Embryonic facial prominence (tissue), 1 donor: ENCODE measurements at regions not wholly inside any gene's neighbourhood (a gene's known extent, or its start where the extent isn't known, plus 50 kb on each side); places are given as distances from the start of the nearest gene placed in this dataset.

ENCODE experiments used
- DNase-seq: peaks from one replicate; pipeline ENCODE4 v3.0.0-alpha.2; 2016; ENCODE audit errors: extremely low spot score

DNA sequence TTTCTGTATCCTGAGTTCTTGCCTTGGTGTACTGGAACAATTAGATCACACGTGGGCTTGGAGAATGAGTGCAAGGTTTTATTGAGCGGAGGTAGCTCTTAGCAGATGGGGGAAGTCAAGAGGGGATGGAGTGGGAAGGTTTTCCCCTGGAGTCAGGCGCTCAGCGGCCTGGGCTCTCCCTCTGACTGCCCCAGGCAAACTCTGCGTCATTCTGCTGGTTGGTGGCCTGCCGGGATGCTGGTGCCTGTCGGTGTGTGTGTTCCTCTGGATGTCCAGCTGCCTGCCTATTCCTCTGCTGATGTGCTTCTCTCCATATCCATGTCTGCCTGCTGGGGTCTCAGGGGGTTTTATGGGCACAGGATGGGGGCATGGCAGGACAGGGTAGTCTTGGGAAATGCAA lies 111.0 kb downstream of the TRIB2 start:
- DNase-seq: no peak

DNA sequence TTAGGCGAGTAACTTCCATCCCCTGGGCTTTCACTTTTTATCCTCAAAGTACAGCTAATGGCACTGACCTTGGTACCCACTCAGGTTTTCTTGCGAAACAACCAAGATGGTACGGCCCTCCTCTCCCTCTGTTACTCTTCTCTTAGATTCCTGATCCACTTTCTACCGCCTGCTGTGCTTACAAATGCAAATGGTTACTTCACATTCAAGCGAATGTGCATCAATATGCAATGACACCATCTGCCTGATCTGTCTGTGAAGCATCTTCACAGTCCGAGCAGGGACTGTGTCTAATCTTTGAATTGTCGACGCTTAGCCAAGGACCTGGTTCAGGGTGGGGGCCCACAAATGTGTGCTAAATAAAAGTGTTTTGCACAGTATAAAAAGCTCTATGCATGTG lies 112.2 kb downstream of the TRIB2 start:
- DNase-seq: no peak

DNA sequence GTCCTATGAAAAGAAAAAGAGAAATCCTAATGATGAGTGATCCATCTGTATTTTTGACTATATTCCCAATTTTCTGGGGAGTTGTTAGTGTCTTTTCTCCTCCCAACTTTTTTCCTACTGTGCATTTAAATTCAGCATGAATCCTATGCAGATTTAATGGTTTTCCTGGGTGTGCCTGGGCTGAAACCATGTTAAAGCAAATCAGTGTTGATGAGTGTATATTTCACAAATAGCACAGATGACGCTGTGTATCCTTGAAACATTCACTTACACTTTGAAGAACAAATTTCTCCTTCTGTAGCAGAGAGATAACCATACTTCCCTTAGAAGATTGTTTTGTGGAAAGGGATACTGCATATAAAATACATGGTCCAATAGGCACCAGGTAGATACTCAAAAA lies 114.3 kb downstream of the TRIB2 start:
- DNase-seq: no peak

DNA sequence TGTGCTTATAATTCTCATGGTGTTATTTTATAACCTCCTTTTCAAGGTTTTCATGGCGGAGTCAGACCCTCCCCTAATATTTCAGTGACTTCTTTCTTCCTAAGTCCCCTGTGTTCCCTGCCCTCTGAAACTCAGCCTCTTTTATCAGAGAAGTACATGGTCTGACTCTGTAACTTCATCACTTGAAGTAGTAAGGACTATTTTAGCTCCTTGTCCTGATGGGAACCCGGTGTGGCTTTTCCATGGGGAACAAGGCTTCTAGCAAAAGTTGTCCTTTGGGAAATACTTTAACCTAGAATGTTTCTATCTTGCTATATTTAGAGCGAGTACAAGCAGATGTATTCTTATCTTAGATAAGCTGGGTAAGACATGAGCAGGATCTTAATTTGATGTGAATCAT lies 117.5 kb downstream of the TRIB2 start:
- DNase-seq: no peak

GRCh38 chr2:12835733-12836132 lies 119.0 kb downstream of the TRIB2 start:
- no peak for DNase-seq

DNA sequence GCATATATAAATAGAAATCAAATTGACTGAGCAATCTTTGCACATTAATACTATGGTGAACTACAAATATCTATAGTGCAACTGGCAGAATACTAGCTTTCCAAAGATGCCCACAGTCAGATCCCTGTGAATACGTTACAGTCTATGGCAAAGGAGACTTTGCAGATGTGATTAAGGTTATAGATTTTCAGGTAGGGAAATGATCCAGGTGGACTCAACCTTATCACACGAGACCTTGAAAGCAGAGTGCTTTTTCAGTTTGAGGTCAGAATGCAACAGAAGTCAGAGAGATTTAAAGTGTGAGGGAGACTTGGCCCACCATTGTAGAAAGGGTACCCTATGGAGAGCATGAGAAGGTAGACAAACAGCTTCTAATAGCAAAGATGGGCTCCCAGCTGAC lies 122.6 kb downstream of the TRIB2 start:
- DNase-seq: no peak

GRCh38 chr2:12841021-12841420 lies 124.3 kb downstream of the TRIB2 start:
- DNase-seq: no peak

DNA sequence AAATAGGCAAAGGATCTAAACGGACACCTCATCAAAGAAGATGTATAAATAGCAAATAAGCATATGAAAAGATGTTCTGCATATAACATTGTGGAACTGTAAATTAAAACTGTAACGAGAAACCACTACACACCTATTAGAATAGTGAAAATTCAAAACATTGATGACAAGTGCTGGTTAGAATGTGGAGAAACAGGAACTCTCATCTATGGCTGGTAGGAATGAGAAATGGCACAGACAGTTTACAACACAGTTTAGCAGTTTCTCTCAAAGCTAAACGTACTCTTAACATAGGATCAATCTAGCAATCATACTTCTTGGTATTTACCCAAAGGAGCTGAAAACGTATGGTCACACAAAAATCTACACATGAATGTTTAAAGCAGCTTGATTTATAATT lies 126.2 kb downstream of the TRIB2 start:
- no peak for DNase-seq

GRCh38 chr2:12844511-12844910 lies 127.8 kb downstream of the TRIB2 start:
- no peak for DNase-seq

DNA sequence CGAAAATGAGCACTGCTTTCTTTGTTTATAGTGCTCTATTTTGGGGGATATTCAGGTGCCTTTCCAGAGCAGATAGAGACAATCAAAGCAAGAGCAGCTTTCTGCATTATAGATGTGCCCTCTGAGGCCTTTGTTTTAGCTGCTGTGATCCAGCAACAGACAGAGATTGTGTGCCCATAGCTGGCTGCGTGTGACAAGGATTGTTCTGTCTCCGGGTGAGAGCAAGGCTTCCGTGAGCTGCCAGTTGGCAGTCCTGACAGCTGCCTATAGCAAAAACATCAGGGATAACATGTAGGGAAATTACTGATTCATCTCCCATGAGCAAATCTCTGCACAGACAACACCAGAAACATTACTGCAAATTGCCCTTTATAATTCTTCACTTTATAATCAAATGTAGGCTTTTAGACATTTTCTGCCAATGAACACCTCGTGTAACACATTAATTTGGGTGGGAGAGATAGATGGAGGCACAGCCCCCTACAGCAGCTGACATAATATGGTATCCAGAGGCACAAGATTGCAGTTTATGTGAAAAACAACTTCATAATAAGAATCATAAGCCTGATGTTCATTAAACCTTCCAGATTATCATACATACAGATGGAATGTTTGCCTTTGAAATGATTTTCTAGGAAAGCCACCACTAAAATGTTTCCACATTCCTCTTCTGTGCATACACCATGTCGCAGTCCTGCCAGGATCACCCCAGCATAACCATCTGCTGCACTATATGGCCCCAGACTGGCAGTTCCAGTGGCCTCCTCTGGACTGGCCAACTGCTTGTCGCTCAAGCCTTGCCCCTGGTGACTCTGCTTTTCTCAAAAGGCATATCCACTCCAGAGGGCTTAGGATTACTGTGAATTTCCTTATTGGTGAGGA lies 131.2 kb downstream of the TRIB2 start:
- no peak for DNase-seq

DNA sequence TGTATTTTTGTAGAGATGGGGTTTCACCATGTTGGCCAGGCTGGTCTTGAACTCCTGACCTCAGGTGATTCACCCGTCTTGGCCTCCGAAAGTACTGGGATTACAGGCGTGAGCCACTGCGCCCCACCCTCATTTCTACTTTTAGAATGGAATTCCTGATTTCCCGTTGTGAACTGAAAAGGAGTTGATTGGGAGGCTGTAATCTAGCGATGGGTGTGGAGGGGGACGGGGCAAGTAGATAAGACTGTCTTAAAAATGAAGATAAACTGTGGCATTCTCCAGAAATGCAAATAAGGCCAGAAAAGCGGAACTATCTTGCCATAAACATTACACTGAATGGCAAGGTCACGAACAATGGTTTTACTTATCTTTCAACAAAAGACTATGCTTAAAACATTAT lies 135.4 kb downstream of the TRIB2 start:
- DNase-seq: no peak

DNA sequence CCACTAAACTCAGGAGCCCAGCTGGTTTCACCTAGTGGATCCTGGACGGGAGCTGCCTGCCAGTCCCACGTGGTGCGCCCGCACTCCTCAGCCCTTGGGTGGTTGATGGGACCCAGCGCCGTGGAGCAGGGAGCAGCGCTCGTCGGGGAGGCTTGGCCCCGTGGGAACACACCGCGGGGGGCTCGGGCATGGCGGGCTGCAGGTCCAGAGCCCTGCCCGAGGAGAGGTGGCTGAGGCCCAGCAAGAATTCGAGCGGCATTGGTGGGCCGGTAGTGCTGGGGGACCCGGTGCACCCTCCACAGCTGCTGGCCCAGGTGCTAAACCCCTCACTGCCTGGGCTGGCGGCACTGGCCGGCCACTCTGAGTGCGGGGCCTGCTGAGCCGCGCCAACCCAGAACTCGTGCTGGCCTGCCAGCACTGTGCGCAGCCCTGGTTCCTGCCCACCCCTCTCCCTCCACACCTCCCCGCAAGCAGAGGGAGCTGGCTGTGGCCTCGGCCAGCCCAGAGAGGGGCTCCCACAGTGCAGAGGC lies 137.3 kb downstream of the TRIB2 start:
- no peak for DNase-seq

GRCh38 chr2:12855508-12855907 lies 138.8 kb downstream of the TRIB2 start:
- no peak for DNase-seq

- DNase-seq: no peak
Observed at GRCh38 chr2:12856934-12857601, 140.3 kb downstream of the TRIB2 start.

- DNase-seq: no peak
Observed at GRCh38 chr2:12857891-12858290, 141.2 kb downstream of the TRIB2 start.

GRCh38 chr2:12858786-12859185 lies 142.1 kb downstream of the TRIB2 start:
- DNase-seq: no peak

- DNase-seq: no peak
Observed at GRCh38 chr2:12861344-12861930, 144.7 kb downstream of the TRIB2 start.

DNA sequence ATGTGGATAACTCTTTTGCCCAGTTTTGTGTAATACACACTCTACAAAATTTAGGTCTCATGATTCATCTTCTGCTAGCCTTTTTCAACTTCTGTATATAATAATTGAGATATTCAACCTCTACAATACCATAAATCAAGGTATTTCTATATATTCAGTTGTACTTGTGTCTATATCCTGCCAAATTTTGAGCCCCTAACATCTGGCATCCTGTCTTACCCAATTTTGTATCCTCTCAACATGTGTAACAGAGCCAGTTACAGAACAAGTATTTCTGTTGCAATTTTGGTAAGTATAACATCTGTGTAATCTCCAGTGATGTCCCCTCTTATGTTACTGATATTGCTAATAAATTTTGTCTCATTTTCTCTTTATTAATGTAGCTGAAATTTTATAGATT lies 145.8 kb downstream of the TRIB2 start:
- DNase-seq: no peak

DNA sequence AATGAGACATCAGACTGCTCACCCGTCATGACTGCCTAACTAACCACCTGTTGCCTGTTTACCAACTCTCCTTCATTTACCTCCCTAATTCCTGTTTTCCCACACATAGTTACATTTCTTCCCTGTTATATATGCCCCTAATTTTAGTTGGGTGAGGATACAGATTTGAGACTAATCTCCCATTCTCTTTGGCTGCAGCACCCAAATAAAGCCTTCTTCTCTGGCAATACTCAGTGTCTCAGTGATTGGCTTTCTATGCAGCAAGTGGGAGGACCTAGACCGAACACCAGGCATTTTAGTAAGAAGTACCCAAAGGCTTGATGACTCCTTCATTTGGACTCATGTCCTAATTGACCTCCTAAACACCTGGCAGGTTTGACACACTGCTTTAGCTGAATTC lies 147.2 kb downstream of the TRIB2 start:
- DNase-seq: no peak

DNA sequence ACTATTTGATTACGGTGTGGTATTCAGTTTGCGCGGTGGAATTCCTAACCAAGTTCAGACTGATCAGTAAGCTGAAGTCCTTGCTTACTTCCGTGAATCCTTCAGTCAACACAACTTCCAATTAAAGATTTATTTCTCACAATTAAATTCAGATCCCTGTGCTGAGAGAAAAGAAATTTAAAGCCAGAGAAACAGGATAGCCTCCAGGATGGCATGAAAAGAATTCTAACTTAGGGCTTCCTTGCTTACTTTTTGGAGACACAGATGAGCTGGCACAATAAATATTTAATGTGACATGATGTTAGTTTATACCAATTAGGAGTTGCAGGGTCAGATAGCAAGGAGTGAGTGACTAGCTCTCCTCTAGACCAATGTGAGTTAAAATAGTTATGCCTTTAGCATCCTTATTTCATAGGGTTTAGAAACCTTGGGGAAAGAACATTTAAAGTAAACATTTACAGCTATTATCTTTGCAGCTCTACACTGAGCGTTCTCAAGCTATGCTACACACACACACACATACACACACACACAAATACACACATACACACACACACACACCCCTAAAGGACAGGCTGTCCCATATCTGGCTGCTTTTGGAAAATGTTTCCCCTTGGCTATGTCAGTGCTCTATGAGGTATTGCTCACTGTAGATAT lies 151.0 kb downstream of the TRIB2 start:
- DNase-seq: no peak

DNA sequence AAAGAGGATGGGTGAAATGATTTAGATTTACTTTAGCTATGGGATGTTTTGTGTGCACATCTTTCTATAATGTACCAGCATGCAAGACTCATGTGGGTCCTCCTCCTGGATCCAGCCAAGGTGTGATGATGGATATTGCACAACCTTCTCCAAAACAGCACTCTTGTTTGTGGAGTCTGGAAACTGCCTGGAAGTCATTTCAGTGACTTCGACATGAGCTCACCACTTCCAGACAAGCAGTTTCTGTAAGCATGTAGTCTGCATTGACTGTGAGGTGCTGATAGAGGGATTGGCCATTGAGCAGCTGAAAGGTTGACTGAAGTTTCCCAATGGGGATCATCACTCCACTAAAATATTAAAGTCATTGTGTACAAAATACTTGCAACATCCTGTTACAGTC lies 154.0 kb downstream of the TRIB2 start:
- no peak for DNase-seq

DNA sequence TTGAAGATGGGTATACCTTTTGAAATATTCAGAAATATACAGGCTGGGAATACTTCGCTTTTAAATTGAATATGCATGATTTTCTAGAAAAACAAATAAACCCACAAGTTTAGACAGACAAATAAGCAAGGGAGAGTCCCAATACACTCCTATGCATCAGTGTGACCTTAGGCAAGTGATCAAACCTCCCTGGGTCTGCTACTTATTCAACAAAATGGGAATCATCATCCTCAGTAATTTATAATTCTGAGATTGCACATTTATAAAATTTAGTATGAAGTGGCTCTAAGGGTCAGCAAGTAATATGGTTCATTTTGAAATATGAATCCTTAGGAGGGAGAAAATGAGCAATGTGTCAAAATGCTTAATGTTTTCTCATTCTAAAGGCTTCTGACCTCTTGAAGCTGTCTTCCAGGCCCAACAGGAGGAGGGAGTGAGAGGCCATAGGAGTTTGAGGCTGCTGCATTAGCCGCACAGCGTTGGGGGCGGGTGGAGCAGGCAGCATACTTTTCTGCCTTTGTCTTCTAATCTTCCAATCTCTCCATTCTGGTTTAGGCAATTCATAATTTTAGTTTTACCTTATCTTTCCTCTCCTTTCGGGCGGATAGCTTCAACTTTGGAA lies 155.1 kb downstream of the TRIB2 start:
- no peak for DNase-seq
